SU-DHL-6 (cell line): ENCODE measurements at regions not wholly inside any gene's neighbourhood (a gene's known extent, or its start where the extent isn't known, plus 50 kb on each side); places are given as distances from the start of the nearest gene placed in this dataset.

ENCODE experiments used
- H2AFZ ChIP-seq: fragments of 200-600 bp; sonication (generic); 2 replicates; pipeline ENCODE4 v1.6.1; 2014; ENCODE audit warnings: low read depth, mild to moderate bottlenecking, moderate library complexity, mixed read lengths, antibody characterized with exemption, low read length; ENCODE audit not compliant: severe bottlenecking
- H3F3A ChIP-seq: fragments of 200-600 bp; shearing (Covaris generic); 2 replicates; pipeline ENCODE4 v1.6.0; 2016; ENCODE audit warnings: antibody characterized with exemption, mild to moderate bottlenecking; ENCODE audit not compliant: insufficient read depth
- H3K27ac ChIP-seq: fragments of 200-600 bp; sonication (generic); 2 replicates; pipeline ENCODE4 v1.5.1; 2016; ENCODE audit warnings: low read depth, mild to moderate bottlenecking, low read length, moderate library complexity, mixed read lengths
- H3K27me3 ChIP-seq: fragments of 200-600 bp; sonication (generic), shearing (Covaris generic); 2 replicates; pipeline ENCODE4 v1.6.0; 2014; ENCODE audit warnings: mild to moderate bottlenecking, low read length
- H3K36me3 ChIP-seq: fragments of 200-600 bp; sonication (generic); 2 replicates; pipeline ENCODE4 v1.6.1; 2014; ENCODE audit warnings: mild to moderate bottlenecking, low read length, mixed read lengths
- H3K4me2 ChIP-seq: fragments of 300-600, 200-600 bp; shearing (Covaris generic), sonication (generic); 2 replicates; pipeline ENCODE4 v1.6.0; 2014; ENCODE audit warnings: low read length, low read depth, mild to moderate bottlenecking; ENCODE audit not compliant: poor library complexity, severe bottlenecking
- H3K4me3 ChIP-seq: fragments of 200-600 bp; sonication (generic); 2 replicates; pipeline ENCODE4 v1.5.1; 2014; ENCODE audit warnings: antibody characterized with exemption, low read length, mild to moderate bottlenecking, mixed read lengths; ENCODE audit not compliant: insufficient read depth, poor library complexity, severe bottlenecking
- H3K79me2 ChIP-seq: fragments of 200-600 bp; sonication (generic); 2 replicates; pipeline ENCODE4 v1.6.1; 2014; ENCODE audit warnings: mild to moderate bottlenecking, low read length, moderate library complexity; ENCODE audit not compliant: insufficient read depth
- H3K9ac ChIP-seq: fragments of 200-600 bp; sonication (generic); 2 replicates; pipeline ENCODE4 v1.7.0; 2014; ENCODE audit warnings: mild to moderate bottlenecking, low read length
- H3K9me2 ChIP-seq: fragments of 200-600 bp; sonication (generic); replicated peaks from 2 replicates; pipeline ENCODE4 v1.6.1; 2014; ENCODE audit warnings: low read length; ENCODE audit not compliant: insufficient read depth
- H3K9me3 ChIP-seq: fragments of 200-600 bp; sonication (generic); 2 replicates; pipeline ENCODE4 v1.6.1; 2014; ENCODE audit warnings: low read length, mixed read lengths; ENCODE audit not compliant: insufficient read depth
- H4K20me1 ChIP-seq: fragments of 200-600 bp; sonication (generic); 2 replicates; pipeline ENCODE4 v1.6.1; 2014; ENCODE audit warnings: low read depth, mild to moderate bottlenecking, antibody characterized with exemption, low read length, moderate library complexity, mixed read lengths
- CTCF ChIP-seq: fragments of 200-600 bp; sonication (generic); IDR thresholded peaks from one replicate; pipeline ENCODE4 v1.5.1; 2017; ENCODE audit warnings: antibody characterized with exemption, mild to moderate bottlenecking, low read length, moderate library complexity; ENCODE audit not compliant: insufficient read depth, poor library complexity, severe bottlenecking
- EZH2phosphoT487 ChIP-seq: fragments of 200-600 bp; sonication (generic), shearing (Covaris generic); conservative IDR thresholded peaks from 2 replicates; pipeline ENCODE4 v1.6.1; 2018; ENCODE audit warnings: mild to moderate bottlenecking, antibody characterized with exemption, low read length, moderate library complexity, mixed read lengths

DNA sequence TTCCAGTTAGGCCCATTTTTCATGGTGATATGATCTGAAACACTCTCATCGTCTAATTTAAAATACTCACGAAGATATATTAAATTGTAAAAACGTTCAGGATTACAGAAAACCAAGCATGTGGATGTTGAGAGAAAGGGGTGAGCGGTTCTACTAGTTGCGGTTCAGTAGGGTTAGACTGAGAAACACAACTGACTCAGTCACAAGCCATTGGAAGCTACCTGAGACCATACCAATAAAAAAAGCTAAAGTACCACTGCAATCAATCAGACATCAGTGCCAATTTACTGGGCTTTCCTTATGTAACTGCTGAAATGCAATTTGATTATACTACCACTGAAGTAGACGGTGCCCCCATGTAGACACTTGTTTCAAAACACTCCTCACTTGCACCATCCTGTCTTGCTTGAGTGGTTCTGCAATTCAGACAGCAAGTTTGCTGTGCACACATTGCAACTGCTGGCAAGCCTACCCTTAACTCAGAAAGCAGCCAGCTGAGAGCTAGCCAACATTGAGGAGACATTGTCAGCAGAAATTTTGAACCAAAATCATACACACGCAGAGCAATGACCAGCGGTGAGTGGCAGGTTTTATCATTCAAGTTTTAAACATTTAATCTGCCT lies 368.7 kb upstream of the ARHGEF26 start:
- H4K20me1 ChIP-seq, result no peaks in the 10 kb centered on the region
- H3K4me2 ChIP-seq, result peak overlapping the region; percentile 83
- peak overlapping the region; percentile 26 for H3K4me3 ChIP-seq
- H3K9ac ChIP-seq, result peak overlapping the region; percentile 32
- H3K27ac ChIP-seq, result peak overlapping the region; percentile 98
- no peaks in the 10 kb centered on the region for H3K9me3 ChIP-seq
- peaks cover 11% of the 10 kb centered on the region for H3K36me3 ChIP-seq
- H3K27me3 ChIP-seq, result no peaks in the 10 kb centered on the region
- no peak for TF ChIP-seq CTCF
- TF ChIP-seq EZH2phosphoT487, result no peak
- no peaks in the 10 kb centered on the region for H3K9me2 ChIP-seq
- H3F3A ChIP-seq, result peaks cover 38% of the 10 kb centered on the region
- peaks cover 96% of the 10 kb centered on the region for H3K79me2 ChIP-seq
- no peak overlapping the region for H2AFZ ChIP-seq

DNA sequence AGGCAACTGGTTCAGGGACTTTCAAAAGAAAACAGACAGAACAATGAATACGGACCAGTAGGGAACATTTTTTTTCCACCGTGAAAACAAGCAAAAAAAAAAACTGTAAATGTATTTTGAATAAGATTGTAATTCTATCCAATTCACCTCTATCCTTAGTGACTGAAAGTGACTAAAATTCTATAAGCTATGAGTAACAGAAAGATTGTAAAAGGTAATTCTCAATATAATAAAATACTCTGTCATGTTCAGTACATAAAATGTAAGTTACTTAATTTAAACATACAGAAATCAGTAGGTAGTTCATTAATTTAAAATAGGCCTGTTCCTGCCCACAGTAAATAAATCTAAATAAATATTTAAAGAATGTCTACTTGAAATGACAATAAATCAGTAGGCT lies 368.2 kb upstream of the ARHGEF26 start:
- peaks cover 97% of the 10 kb centered on the region for H3K79me2 ChIP-seq
- H3K9ac ChIP-seq, result peak overlapping the region; percentile 32

GRCh38 chr3:153756816-153757215 lies 364.4 kb upstream of the ARHGEF26 start:
- Histone ChIP-seq H4K20me1 (no peaks in the 10 kb centered on the region), H3K9me2 (no peaks in the 10 kb centered on the region), H2AFZ (no peak overlapping the region), H3K27ac (peak overlapping the region; percentile 98), H3K9me3 (no peaks in the 10 kb centered on the region), H3K9ac (peak overlapping the region; percentile 68; the same call in 1 of the 2 replicates), H3K79me2 (peaks cover 99% of the 10 kb centered on the region), H3K4me2 (peak overlapping the region; percentile 96), H3F3A (peaks cover 42% of the 10 kb centered on the region), H3K4me3 (no peak overlapping the region), H3K36me3 (peaks cover 11% of the 10 kb centered on the region), H3K27me3 (no peaks in the 10 kb centered on the region)
- TF ChIP-seq EZH2phosphoT487, result no peak
- TF ChIP-seq CTCF, result no peak

More for the DNA sequence above, 368.2 kb upstream of the ARHGEF26 start:
- Histone ChIP-seq H3F3A (peaks cover 38% of the 10 kb centered on the region), H3K36me3 (peaks cover 11% of the 10 kb centered on the region), H3K9me3 (no peaks in the 10 kb centered on the region), H3K9me2 (no peaks in the 10 kb centered on the region), H3K4me2 (peak overlapping the region; percentile 83), H4K20me1 (no peaks in the 10 kb centered on the region), H3K27me3 (no peaks in the 10 kb centered on the region), H3K27ac (peak overlapping the region; percentile 98), H3K4me3 (peak overlapping the region; percentile 26), H2AFZ (no peak overlapping the region)
- TF ChIP-seq EZH2phosphoT487 (no peak), CTCF (no peak)
